GM19324 (cell line): ENCODE measurements at regions not wholly inside any gene's neighbourhood (a gene's known extent, or its start where the extent isn't known, plus 50 kb on each side); places are given as distances from the start of the nearest gene placed in this dataset.
"Not testable (repeated sequence)": the region's sequence is repeated elsewhere in the genome, so short reads cannot be mapped to it uniquely, and the experiment has no call there.

Experiments used
- ATAC-seq: cut with Tn5 transposase; IDR thresholded peaks from one replicate; pipeline ENCODE4 v1.9.1; 2021; ENCODE audit warnings: mild to moderate bottlenecking, moderate library complexity; ENCODE audit not compliant: unreplicated experiment, low FRiP score

DNA sequence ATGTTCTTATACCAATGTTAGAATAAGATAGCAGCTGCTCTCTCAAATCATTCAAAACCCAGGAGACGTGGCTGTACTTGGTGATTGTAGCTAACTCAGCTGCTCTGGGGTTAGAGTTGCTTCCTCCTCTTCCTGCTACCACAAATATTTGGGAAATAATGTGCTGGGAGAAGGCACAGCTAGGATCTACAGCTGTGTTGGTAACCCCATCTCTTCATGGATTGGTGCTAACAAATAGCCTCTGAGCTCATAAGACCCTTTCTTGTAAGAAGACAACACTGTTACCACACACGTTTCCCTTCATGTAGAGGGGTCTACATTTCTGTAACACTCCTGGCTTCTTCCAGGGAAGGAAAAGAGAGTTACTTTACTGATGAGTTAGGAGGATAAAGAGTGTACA lies 911.0 kb upstream of the CITED2 start:
- no peak for ATAC-seq

DNA sequence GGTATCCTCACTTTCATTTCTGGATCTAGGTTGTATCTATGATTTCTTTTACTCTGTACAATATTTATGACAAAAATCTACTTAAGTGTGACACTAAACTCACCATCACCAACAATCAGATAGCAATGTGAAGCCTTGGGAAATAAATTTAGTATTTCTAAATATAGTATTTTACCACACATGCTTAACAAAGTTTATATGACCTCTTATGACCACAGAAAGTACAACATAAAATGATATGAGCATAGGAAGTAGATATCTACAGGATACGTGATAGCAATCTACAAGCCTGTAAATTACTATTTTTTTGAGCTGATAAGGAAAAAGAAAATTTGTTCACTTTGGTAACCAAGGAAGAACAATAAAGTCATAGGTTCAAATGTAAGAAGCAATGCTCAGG lies 910.4 kb upstream of the CITED2 start:
- ATAC-seq, result no peak

DNA sequence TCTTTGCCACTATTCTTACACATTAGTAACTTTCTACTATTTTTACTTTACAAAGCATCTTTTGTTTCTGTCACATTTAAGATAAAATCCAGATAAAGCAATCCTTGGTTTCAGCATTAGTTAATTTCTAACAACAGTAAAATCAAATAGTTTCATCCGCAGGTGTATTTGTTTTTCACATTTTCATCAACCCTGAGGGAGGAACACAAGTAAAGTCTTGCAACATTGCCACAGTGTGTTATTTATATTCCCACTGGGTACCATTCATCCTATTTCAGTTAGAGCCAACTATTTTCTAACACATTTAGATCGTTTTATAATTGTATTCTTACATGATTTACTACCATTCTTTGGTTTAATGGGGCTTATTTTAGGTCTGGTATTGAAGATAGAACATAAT lies 908.7 kb upstream of the CITED2 start:
- no peak for ATAC-seq

DNA sequence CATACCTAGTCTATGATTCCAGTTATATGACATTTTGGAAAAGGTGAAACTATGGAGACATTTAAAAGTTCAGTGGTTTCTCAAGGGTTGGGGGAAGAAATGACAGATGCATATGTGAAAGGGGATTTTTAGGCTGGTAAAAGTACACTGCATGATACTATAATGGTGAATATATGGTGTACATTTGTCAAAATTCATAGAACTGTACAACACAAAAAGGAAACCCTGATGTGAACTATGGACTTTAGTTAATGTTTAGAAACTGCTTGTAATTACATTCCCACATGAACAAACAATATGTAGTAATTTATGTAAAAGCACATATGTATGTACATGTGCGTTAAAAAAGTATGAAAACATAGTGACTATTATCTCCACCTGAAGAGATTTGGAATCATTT lies 907.3 kb upstream of the CITED2 start:
- no peak for ATAC-seq

GRCh38 chr6:140281236-140281635 lies 906.8 kb upstream of the CITED2 start:
- no peak for ATAC-seq

DNA sequence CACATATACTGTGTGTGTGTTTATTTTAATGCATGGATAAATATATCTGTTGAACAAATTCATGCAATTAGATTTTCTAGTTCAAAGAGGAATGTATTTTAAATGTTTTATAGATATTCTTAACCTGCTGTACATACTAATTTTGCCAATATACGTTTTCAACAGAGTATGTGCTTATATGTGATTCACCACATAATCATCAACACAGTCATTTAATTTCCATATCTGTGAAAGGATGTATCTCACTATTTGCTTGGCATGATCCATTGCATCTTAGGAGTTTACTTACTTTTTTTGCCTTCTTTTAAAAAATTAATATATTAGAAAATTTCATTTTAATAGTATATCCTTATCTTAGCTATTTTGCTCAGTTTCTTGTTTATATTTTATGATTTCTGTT lies 902.3 kb upstream of the CITED2 start:
- no peak for ATAC-seq

GRCh38 chr6:140276133-140276532 lies 901.7 kb upstream of the CITED2 start:
- no peak for ATAC-seq

GRCh38 chr6:140275725-140276124 lies 901.3 kb upstream of the CITED2 start:
- no peak for ATAC-seq

DNA sequence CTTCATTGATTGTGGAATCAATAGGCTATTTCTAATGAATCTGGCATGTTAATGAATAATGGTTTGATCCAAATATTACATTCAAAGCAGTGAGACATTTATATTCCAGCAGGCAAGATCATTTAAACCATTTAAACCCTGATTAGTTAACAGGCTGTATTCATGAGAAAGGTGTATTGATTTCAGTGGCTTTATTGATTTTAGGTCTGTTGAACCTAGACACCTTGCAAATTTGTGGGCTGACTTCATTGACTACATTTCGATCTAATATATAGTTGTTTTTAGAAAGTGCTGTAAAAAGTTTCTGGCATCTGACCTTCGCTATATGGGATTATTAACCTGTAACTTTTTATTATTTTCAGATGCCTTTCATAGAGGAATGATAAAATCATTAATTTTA lies 900.1 kb upstream of the CITED2 start:
- no peak for ATAC-seq

DNA sequence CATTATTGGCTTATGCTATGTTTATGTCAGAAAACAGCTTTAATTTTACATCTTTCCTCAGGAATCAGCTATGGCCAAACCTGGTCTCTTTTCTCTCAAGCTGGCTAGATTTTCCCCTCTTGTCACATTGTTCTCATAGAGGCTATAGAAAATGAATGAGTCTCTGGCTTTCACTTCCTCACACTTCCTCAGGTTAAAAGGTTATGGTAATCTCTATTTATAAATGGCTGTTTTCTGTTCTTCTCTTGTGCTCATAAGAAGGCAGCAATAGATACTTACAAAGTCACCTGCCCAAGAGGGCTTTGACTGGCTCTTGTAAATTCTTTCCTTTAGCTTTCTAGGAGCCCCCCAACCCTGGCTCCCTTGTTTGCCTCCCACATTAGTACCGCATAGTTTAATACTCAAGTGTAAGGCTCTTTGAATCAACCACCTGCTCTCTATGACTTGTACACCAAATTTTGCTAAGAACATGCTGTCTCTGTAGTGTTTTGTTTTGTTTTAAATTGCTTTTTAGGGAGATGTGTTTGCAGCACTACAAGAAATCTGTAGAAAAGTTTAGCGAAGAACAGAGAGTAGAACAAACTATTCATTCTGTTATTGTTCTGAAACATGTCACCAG lies 897.4 kb upstream of the CITED2 start:
- peak; percentile 98 for ATAC-seq

DNA sequence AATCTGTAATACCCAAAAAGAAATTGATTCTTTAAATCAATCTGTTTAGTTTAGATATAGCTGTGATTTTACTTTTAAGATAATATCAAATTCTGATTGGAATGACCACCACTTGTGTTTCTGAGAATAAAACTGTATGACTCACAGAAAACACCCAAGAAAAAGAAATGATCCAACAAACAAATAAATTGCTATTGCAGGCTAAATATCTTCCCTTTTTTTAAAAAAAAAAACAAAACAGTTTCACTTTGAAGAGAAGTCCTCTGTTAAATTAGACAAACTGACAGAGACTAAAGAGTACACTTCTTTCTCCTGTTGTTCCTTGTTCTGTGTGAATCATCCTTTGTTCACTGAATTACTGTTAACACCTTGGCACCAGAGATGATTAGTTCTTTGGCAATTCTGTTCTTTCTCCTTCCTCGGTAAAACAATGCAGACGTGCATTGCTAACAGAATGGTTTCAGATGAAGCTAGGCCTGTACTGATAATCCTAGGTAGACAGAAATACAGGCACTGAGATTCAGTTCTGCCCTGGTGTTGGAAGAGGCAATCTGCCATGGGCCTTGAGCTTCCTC lies 895.2 kb upstream of the CITED2 start:
- no peak for ATAC-seq

DNA sequence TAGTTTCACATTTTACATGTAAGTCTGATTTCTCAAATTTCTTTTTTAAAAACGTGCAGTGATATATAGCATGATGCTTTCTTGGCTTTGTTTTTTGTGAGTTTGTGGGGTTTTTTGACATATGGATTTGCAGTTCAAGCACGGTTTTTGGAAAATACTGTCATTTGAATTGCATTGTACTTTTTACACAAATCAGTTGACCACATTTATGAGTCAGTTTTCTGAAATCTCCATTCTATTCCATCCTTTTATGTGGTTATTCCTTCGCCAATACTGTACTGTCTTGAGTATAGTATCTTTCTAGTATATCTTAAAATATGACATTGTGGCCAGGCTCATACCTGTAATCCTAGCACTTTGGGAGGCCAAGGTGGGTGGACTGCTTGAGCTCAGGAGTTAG lies 890.0 kb upstream of the CITED2 start:
- no peak for ATAC-seq

GRCh38 chr6:140258302-140258701 lies 883.9 kb upstream of the CITED2 start:
- not testable (repeated sequence) for ATAC-seq

- ATAC-seq, result no peak
Measured at GRCh38 chr6:140256248-140256647, 881.8 kb upstream of the CITED2 start.

DNA sequence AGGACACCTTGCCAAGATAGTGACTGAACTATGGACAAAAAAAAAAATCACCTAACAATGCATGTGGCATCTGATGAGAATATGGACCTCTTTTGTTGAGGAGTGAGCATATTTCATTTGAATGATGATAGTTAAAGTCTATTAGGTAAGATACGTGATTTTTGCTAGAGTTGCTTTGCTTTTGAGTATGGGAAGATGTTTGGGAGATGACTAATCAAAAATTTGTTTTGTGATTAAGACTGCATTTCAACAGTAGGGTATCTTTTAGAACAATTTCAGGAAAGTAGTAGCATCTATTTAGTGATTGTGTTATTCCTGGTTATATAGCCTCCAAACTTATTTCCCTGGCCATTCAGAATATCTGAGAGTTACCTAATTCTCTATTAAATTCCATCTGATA lies 878.6 kb upstream of the CITED2 start:
- ATAC-seq, result no peak

DNA sequence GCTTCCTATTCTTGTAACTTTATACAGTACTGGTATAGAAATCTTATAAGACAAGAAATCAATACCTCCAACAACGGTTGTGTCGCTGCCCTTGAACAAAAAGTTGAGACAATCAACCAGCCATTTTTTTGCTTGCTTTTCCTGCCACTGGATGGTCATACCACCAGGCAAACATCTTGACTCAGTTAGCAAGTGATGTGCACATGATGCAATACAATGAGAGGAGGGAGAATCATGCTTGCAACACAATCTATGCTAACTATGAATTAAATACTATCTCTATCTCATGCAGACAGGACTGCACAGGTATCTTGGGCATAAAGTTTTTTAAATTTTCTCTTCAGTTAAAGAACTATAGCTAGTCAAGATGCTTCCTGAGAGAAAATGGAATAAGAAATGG lies 877.7 kb upstream of the CITED2 start:
- ATAC-seq, result no peak

DNA sequence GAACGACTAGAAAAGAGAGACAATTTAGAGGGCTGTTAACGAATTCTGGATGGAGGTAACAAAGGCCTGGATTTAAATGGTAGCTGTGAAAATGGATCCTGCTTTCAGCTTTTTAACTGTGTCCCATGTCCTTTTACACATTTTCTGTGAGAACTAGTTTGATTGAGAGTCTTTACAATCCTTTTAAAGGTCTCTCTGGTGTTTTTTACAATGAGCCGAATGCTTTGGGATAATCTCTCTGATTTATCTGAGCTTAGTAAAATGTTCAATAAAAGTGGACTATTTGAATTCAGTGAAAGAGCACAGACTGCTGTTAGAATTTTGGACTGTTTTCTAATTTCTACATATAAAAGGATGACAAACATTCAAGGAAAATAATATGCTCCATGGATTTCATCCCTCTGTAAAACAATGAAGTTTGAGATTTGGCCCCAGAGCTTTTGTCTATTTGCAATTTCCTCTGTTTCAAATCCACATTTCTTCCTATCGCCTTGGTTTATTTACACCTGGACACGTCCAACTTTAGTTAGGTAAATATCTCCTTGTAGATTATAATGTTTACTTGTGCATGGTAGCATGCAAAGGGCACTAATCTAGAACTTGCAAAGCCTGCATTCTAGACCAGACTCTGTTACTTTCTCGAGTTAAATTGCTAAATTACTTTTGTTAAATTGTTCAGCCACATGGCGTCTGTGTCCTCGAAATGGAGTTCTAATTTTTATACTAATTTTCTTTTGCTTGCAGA lies 871.0 kb upstream of the CITED2 start:
- no peak for ATAC-seq

DNA sequence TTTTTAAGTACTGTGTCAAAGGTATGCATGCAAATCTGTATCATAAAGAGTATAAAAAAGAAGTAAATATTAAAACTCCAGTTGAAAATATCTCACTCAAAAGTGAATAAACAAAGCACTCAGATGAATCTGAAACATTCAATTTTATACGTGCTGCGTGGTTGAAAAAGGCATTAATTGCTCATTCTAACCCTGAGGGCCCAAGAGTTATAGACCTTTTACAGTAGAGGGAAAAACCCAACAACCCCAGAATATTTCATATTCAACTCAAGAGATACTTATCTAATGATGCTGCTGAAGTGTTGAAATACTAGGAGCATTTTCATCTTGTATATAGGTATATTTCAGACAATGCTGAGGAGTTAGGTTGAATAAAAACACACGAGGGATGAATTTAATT lies 862.8 kb upstream of the CITED2 start:
- ATAC-seq, result no peak

DNA sequence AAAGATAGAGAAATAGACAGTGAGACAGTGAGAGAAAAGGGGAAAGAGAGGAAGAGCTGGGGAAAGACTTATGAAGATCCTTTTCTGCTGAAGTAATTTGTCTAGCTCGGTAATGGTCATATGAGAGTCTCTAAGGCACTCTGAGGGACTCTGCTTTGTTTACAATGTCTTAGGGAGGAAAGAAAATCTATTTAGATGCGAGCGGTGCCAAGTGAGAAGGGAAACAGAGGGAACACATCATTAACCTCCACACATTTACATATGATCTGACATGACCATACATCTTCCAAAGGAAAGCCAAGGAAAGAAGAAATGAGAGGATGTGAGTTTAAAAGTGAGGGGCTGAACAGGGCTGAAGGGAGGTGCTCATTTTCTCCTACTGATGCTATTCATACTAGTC lies 862.3 kb upstream of the CITED2 start:
- no peak for ATAC-seq

DNA sequence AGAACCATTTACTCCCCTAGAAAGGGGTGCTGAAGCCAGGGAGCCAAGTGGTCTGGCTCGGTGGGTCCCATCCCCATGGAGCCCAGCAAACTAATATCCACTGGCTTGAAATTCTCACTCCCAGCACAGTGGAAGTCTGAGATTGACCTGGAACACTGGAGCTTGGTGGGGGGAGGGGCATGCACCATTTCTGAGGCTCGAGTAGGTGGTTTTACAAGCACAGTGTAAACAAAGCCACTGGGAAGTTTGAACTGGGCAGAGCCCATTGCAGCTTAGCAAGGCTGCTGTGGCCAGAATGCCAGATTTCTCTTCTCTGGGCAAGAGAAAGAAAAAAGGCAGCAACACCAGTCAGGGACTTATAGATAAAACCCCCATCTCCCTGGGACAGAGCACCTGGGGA lies 855.8 kb upstream of the CITED2 start:
- ATAC-seq, result no peak

DNA sequence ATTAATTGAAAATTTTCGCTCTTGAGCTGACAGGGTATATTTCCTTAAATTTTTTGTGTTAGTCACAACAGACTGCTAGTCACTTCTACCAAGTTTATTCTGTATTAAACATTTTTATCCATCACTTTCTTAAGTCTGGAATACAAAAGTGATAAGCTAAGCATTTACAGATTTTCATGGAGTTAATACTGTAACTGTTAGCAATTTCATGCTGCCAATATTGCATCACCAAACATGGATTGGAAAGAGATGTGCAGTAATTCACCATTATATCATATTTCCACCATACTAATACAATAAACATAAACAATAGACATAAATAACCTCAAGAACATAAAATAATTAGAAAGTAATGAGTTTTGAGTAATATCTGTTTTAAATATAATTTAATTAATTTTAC lies 854.0 kb upstream of the CITED2 start:
- ATAC-seq, result no peak

- no peak for ATAC-seq
Measured at GRCh38 chr6:140226637-140227036, 852.2 kb upstream of the CITED2 start.
